Activated CD4-positive, alpha-beta T cell treated with anti-CD3 and anti-CD28 coated beads, Interleukin-2, amount 10 ng/mL, durations not matched to agents 7 days and 5 days (primary cell): ENCODE measurements at regions not wholly inside any gene's neighbourhood (a gene's known extent, or its start where the extent isn't known, plus 50 kb on each side); places are given as distances from the start of the nearest gene placed in this dataset.
"Not testable (repeated sequence)": the region's sequence is repeated elsewhere in the genome, so short reads cannot be mapped to it uniquely, and the experiment has no call there.

Experiments used
- CTCF ChIA-PET: fragments of 350-600 bp; sonication (Branson Sonifier 250); formaldehyde crosslinking; loops from one replicate; lab custom pipeline; 2021; ENCODE audit warnings: antibody characterized with exemption; lab: Charles Lee
- POLR2A ChIA-PET: fragments of 350-600 bp; sonication (Branson Sonifier 250); formaldehyde crosslinking; loops from one replicate; lab custom pipeline; 2021; ENCODE audit warnings: antibody characterized with exemption; lab: Charles Lee
- DNase-seq: peaks from one replicate; pipeline ENCODE4 v3.0.0-alpha.2; 2020
- H3K27ac Mint-ChIP-seq: one replicate; pipeline ENCODE4 v1.8.0; 2021; ENCODE audit warnings: mild to moderate bottlenecking, moderate library complexity, mixed read lengths
- H3K27me3 Mint-ChIP-seq: one replicate; pipeline ENCODE4 v1.8.0; 2021; ENCODE audit warnings: mixed read lengths
- H3K36me3 Mint-ChIP-seq: one replicate; pipeline ENCODE4 v1.8.0; 2021; ENCODE audit warnings: low read depth, mixed read lengths
- H3K4me1 Mint-ChIP-seq: one replicate; pipeline ENCODE4 v1.8.0; 2021; ENCODE audit warnings: mixed read lengths
- H3K4me3 Mint-ChIP-seq: one replicate; pipeline ENCODE4 v1.8.0; 2021; ENCODE audit warnings: mild to moderate bottlenecking, moderate library complexity, mixed read lengths
- H3K9me3 Mint-ChIP-seq: one replicate; pipeline ENCODE4 v1.8.0; 2021; ENCODE audit warnings: mixed read lengths

DNA sequence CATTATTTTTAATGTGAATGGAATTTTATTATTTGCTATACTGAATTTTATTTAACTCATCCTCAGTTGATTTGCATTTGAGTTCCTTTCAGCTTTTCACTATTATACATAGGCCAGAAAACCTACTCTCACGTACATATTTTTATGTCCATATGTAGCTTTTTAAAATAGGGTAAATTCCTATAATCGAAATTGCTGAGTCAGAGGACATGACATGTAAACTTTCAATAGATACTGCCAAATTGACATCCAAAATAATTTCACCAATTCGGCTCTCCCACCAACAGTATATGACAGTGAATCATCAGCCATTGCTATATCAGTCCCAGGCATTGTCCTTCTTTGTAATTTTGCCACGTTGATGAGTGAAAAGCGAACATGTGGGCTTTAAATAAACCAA lies 222.5 kb downstream of the SQOR start:
- no peaks in the 10 kb centered on the region for H3K36me3 Mint-ChIP-seq
- no peaks in the 10 kb centered on the region for H3K9me3 Mint-ChIP-seq
- ChIA-PET CTCF (no interaction called here), POLR2A (no interaction called here)
- H3K27me3 Mint-ChIP-seq = no peaks in the 10 kb centered on the region
- DNase-seq = no peak
- no peak overlapping the region for H3K4me3 Mint-ChIP-seq
- no peaks in the 10 kb centered on the region for H3K4me1 Mint-ChIP-seq
- no peak overlapping the region for H3K27ac Mint-ChIP-seq

GRCh38 chr15:45858491-45858890 lies 223.7 kb downstream of the SQOR start:
- POLR2A ChIA-PET = no interaction called here
- H3K36me3 Mint-ChIP-seq = no peaks in the 10 kb centered on the region
- CTCF ChIA-PET = no interaction called here
- H3K9me3 Mint-ChIP-seq = no peaks in the 10 kb centered on the region
- no peak overlapping the region for H3K27ac Mint-ChIP-seq
- no peak for DNase-seq
- H3K4me3 Mint-ChIP-seq = no peak overlapping the region
- no peaks in the 10 kb centered on the region for H3K27me3 Mint-ChIP-seq
- no peaks in the 10 kb centered on the region for H3K4me1 Mint-ChIP-seq

DNA sequence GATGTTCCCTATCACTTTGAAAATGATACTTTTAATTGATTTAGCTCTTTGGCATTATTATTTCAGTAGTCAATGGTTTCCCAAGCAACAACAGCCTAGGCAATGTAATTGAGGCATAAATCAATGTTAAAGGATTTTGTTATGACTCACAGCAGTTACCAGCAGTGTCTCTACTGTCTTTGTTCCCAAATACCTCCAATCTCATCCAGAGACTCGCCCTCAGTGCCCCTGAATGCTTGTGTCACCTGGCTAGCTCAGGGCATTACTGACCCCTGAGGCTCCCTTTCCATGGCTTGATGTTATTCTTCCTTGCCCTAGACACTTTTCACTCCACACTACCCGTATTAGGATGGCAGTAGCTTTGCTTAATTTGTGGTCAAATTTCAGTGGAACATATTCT lies 227.2 kb downstream of the SQOR start:
- no peak overlapping the region for H3K4me3 Mint-ChIP-seq
- CTCF ChIA-PET = no interaction called here
- no peak for DNase-seq
- H3K36me3 Mint-ChIP-seq = no peaks in the 10 kb centered on the region
- POLR2A ChIA-PET = no interaction called here
- H3K4me1 Mint-ChIP-seq = no peaks in the 10 kb centered on the region
- H3K9me3 Mint-ChIP-seq = no peaks in the 10 kb centered on the region
- no peak overlapping the region for H3K27ac Mint-ChIP-seq
- no peaks in the 10 kb centered on the region for H3K27me3 Mint-ChIP-seq

DNA sequence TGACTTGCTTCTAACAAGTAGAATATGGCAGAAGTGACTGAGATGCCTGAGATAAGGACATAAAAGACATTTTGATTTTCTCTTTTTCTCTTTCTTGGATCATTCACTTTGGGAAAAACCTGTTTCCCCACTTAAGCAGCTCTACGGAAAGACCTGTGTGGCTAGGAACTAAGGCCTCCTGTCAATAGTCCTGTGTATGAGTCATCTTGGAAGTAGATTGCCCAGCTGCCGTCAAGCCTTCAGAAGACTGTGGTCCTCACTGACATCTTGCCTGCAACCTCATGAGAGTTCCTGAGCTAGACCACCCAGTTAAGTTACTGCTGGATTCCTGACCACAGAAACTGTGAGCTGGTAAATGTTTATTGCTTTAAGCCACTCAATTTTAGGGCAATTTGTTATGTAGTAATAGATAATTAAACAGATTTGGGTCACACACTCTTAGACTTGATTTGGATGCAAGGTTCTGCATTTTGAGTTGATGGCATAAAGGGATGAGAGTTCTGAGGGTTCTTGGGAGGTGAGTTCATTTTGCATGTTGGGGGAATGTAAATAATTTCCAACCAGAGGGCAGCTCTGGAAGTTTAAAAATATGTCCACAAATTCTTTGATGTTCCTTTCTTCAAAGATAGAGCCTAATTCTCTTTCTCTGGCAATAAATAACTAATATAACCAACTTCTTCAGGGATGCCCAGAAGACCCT lies 229.2 kb downstream of the SQOR start:
- Mint-ChIP-seq H3K36me3 (no peaks in the 10 kb centered on the region), H3K27me3 (no peaks in the 10 kb centered on the region), H3K4me1 (no peaks in the 10 kb centered on the region), H3K27ac (no peak overlapping the region), H3K4me3 (no peak overlapping the region), H3K9me3 (no peaks in the 10 kb centered on the region)
- DNase-seq = no peak
- ChIA-PET POLR2A (no interaction called here), CTCF (no interaction called here)

DNA sequence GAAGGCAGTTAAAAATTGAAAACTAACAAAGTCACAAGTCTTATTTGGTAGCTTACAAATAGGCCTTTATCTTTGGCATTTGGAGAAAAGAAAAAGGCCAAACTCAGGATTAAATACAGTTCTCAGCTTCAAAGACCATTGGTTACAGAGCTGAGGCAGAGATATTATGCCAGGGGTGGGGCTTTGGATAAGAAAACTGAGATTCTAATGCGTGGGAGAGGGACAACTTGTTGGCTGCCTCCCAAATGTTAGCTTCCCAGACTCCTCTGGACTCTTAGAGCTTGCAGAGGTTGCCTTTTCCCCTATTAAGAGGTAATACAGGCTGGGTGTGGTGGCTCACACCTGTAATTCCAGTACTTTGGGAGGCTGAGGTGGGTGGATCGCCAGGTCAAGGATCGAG lies 231.8 kb downstream of the SQOR start:
- H3K9me3 Mint-ChIP-seq = no peaks in the 10 kb centered on the region
- H3K36me3 Mint-ChIP-seq = no peaks in the 10 kb centered on the region
- ChIA-PET CTCF (no interaction called here), POLR2A (interaction anchor here (0.6 kb wide), 1 partner anchor 11 kb away, joined by 3 read pairs; no protein-coding TSS in a partner anchor)
- H3K27ac Mint-ChIP-seq = no peak overlapping the region
- DNase-seq = no peak
- no peaks in the 10 kb centered on the region for H3K4me1 Mint-ChIP-seq
- H3K4me3 Mint-ChIP-seq = no peak overlapping the region
- H3K27me3 Mint-ChIP-seq = no peaks in the 10 kb centered on the region

DNA sequence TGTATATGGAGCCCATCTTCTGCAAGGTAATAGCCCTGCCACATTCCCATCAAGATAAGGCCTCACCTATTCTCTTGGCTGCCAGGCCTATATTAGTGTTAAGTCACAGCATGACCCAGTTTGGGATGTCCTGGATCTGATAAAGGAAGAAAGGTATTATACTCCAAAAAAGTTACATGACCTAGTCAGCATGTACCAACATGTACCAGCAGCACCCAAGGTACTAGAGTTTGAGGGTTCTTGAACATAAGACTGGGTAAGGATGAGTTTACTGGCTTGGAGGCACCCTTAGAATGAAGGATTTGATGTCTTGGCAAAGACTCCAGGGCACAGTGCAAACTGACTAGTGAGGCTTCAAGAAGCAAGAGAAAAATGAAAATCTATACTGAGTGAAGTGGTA lies 232.5 kb downstream of the SQOR start:
- DNase-seq = no peak
- H3K9me3 Mint-ChIP-seq = peaks cover 2% of the 10 kb centered on the region
- no peaks in the 10 kb centered on the region for H3K4me1 Mint-ChIP-seq
- H3K27ac Mint-ChIP-seq = no peak overlapping the region
- H3K36me3 Mint-ChIP-seq = no peaks in the 10 kb centered on the region
- H3K27me3 Mint-ChIP-seq = no peaks in the 10 kb centered on the region
- H3K4me3 Mint-ChIP-seq = no peak overlapping the region
- ChIA-PET CTCF (no interaction called here), POLR2A (no interaction called here)

DNA sequence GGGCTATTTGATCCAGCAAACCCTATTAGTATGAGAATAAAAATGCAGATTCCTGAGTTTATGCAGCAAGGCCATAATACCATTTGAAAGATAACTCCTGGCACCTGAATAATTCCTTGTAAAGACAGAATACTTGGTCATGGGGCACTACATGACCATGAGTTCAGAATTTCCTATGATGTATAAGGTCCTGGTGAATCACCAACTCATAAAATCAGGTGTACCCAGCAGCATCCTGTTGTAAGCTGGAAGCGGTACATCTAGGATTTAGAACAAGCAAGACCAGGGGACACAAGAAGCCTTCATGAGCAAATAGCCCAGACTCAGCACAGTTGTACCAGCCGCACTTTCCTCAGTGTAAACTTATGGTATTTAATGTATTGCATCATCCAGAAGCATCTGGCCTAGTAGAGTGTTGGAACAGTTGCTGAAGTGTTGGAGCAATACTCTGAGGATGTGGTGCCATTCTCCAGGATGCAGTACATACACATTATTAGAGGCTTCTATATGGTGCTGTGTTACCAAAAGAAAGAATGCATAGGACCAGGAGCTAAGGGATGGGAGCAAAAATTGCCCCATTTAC lies 233.4 kb downstream of the SQOR start:
- CTCF ChIA-PET = no interaction called here

DNA sequence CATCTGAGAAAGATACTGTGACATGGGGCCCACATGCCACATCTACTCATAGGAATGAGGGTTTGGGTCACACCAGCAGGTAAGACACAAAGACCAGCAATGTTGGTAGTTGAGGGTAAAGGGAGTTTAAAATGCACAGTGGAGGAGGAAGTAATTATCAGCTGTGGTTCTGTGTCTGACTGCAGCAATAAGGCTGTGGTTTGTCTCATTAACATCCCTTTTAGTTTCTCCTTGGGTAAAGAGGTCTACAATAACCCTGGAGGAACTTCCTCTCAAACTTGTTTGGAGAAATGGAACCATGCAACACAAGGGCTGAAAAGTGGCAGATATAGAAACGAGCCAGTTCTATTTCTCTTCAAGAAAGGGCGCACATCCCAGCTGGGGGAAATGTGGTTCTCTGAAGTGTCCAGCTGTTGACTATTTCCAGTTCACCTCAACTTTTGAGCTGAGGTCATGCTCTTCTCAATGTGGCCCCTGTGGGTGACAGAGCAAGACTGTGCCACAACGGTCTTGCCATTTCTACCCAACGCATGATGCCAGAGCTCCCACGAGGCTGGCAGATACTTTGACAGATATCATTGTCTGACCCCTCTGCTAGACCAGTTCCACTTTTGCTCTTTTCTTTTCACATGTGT lies 234.3 kb downstream of the SQOR start:
- CTCF ChIA-PET = no interaction called here

More for the DNA sequence above, 233.4 kb downstream of the SQOR start:
- POLR2A ChIA-PET = no interaction called here
- no peak overlapping the region for H3K4me3 Mint-ChIP-seq
- no peaks in the 10 kb centered on the region for H3K4me1 Mint-ChIP-seq
- no peaks in the 10 kb centered on the region for H3K36me3 Mint-ChIP-seq
- H3K27ac Mint-ChIP-seq = no peak overlapping the region
- H3K9me3 Mint-ChIP-seq = peaks cover 4% of the 10 kb centered on the region
- DNase-seq = no peak
- H3K27me3 Mint-ChIP-seq = no peaks in the 10 kb centered on the region

DNA sequence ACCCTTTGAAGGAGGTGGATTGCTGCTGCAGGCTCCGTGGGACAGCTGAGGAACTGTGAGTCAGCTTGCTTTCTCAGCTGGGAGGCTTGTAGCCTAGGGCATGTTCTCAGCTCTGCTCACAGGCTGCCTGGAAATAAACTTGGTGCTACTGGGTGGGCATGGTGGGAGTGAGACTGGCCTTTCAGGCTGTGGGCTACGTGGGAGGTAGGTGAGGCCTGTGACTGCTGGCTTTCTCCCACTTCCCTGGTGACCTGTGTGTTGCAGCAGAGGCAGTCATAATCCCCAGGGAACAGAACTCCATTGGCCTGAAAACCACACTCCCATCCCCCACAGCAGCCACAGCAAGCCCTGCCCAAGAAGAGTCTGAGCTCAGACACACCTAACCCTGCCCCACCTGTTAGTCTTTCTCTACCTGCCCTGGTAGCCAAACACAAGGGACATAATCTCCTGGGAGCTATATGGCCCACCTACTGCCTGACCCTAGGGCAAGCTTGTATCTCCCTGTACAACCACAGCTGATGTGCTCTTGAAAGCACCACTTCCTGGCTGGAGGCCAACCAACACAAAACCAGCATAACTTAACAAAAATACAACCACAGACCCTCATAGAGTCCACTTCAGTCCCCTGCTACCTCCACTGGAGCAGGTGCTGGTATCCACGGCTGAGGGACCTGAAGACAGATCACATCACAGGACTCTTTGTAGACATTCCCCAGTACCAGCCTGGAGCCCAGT lies 236.5 kb downstream of the SQOR start:
- POLR2A ChIA-PET = no interaction called here

More for the DNA sequence above, 234.3 kb downstream of the SQOR start:
- Mint-ChIP-seq H3K36me3 (no peaks in the 10 kb centered on the region), H3K4me3 (no peak overlapping the region), H3K27ac (no peak overlapping the region), H3K9me3 (peaks cover 6% of the 10 kb centered on the region), H3K4me1 (no peaks in the 10 kb centered on the region), H3K27me3 (no peaks in the 10 kb centered on the region)
- POLR2A ChIA-PET = no interaction called here
- no peak for DNase-seq

DNA sequence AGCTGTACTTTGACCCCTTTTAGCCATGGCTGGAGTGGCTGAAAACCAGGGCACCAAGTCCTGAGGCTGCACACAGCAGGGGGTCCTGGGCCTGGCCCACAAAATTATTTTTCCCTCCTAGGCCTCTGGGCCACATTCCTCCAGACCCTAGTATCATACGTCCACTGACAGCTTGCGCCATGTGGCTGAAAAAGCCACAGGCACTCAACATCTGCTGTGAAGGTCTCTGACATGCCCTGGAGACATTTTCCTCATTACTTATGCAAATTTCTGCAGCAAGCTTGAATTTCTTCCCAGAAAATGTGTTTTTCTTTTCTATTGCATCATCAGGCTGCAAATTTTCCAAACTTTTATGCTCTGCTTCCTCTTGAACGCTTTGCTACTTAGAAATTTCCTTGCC lies 239.0 kb downstream of the SQOR start:
- no peaks in the 10 kb centered on the region for H3K27me3 Mint-ChIP-seq
- no peaks in the 10 kb centered on the region for H3K4me1 Mint-ChIP-seq
- no peak overlapping the region for H3K27ac Mint-ChIP-seq
- ChIA-PET POLR2A (no interaction called here), CTCF (no interaction called here)
- DNase-seq = no peak
- H3K36me3 Mint-ChIP-seq = no peaks in the 10 kb centered on the region
- peaks cover 9% of the 10 kb centered on the region for H3K9me3 Mint-ChIP-seq
- H3K4me3 Mint-ChIP-seq = no peak overlapping the region

More for the DNA sequence above, 236.5 kb downstream of the SQOR start:
- H3K36me3 Mint-ChIP-seq = no peaks in the 10 kb centered on the region
- H3K9me3 Mint-ChIP-seq = peaks cover 9% of the 10 kb centered on the region
- no peaks in the 10 kb centered on the region for H3K27me3 Mint-ChIP-seq
- DNase-seq = no peak
- no peaks in the 10 kb centered on the region for H3K4me1 Mint-ChIP-seq
- H3K27ac Mint-ChIP-seq = no peak overlapping the region
- H3K4me3 Mint-ChIP-seq = no peak overlapping the region
- CTCF ChIA-PET = no interaction called here

- CTCF ChIA-PET, H3K4me3 Mint-ChIP-seq, H3K36me3 Mint-ChIP-seq, H3K27ac Mint-ChIP-seq, H3K9me3 Mint-ChIP-seq, DNase-seq, H3K4me1 Mint-ChIP-seq, POLR2A ChIA-PET, H3K27me3 Mint-ChIP-seq: not testable (repeated sequence)
Observed at GRCh38 chr15:45874566-45874965, 239.7 kb downstream of the SQOR start.

DNA sequence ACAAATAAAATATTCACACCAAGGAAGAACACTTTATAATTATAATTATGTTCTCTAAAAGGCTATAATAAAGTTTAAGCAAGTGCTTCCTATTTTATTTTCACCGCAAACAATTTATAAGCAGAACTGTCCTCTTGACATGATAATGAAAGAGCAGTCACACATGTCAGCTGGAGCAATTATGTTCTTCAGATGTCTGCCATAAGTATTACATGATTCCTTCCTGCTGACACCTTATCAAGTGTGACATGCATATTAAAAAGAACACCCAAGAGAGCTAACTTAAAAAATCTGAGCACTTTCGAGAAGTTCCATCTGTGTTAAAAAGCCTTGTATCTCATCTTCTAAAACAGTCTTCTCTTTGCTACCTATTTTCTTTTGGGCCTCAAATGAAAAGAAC lies 249.5 kb downstream of the SQOR start:
- H3K4me3 Mint-ChIP-seq = no peak overlapping the region
- no peak for DNase-seq
- ChIA-PET POLR2A (no interaction called here), CTCF (no interaction called here)
- H3K36me3 Mint-ChIP-seq = no peaks in the 10 kb centered on the region
- no peaks in the 10 kb centered on the region for H3K4me1 Mint-ChIP-seq
- H3K27me3 Mint-ChIP-seq = no peaks in the 10 kb centered on the region
- no peak overlapping the region for H3K27ac Mint-ChIP-seq
- peaks cover 10% of the 10 kb centered on the region for H3K9me3 Mint-ChIP-seq

GRCh38 chr15:45884755-45885445 lies 250.1 kb downstream of the SQOR start:
- Mint-ChIP-seq H3K4me1 (no peaks in the 10 kb centered on the region), H3K36me3 (no peaks in the 10 kb centered on the region), H3K27ac (no peak overlapping the region), H3K4me3 (no peak overlapping the region), H3K27me3 (peaks cover 1% of the 10 kb centered on the region), H3K9me3 (peaks cover 10% of the 10 kb centered on the region)
- CTCF ChIA-PET = no interaction called here
- POLR2A ChIA-PET = no interaction called here
- no peak for DNase-seq
